ENCODE measurements at regions not wholly inside any gene's neighbourhood (a gene's known extent, or its start where the extent isn't known, plus 50 kb on each side); places are given as distances from the start of the nearest gene placed in this dataset.
A peak's percentile ranks its signal among the peaks of the same experiment; 100 is the strongest.
"Not testable (repeated sequence)": the region's sequence is repeated elsewhere in the genome, so short reads cannot be mapped to it uniquely, and the experiment has no call there.

- Histone ChIP-seq H3K27ac (no peak overlapping the region), H3K9me3 (no peaks in the 10 kb centered on the region), H3K4me3 (no peak overlapping the region), H3K4me1 (replicated peaks) (no peaks in the 10 kb centered on the region), H3K36me3 (no peaks in the 10 kb centered on the region), H3K27me3 (replicated peaks; ENCODE audit: insufficient read depth) (no peaks in the 10 kb centered on the region)
- TF ChIP-seq POLR2A (IDR thresholded peaks at IDR 0.05) (no peak), CTCF (IDR thresholded peaks at IDR 0.05) (no peak), POLR2AphosphoS5 (IDR thresholded peaks at IDR 0.05) (no peak)
- no peak for DNase-seq (ENCODE audit: low spot score)
- intact Hi-C loops (cut with DNase I): no loop called here
Observed at GRCh38 chr13:61891401-61891800, 475.8 kb upstream of the PCDH20 start.

- intact Hi-C loops (cut with DNase I): no loop called here
- DNase-seq (ENCODE audit: low spot score): no peak
- Histone ChIP-seq H3K27ac (no peak overlapping the region), H3K4me3 (no peak overlapping the region), H3K9me3 (no peaks in the 10 kb centered on the region), H3K4me1 (replicated peaks) (no peaks in the 10 kb centered on the region), H3K27me3 (replicated peaks; ENCODE audit: insufficient read depth) (no peaks in the 10 kb centered on the region), H3K36me3 (no peaks in the 10 kb centered on the region)
- TF ChIP-seq CTCF (IDR thresholded peaks at IDR 0.05) (no peak), POLR2AphosphoS5 (IDR thresholded peaks at IDR 0.05) (no peak), POLR2A (IDR thresholded peaks at IDR 0.05) (no peak)
- 74% methylated on average over 4 of the region's 4 CpGs for WGBS
Observed at GRCh38 chr13:61884830-61885229, 469.2 kb upstream of the PCDH20 start.

- WGBS: 56% methylated on average over 3 of the region's 3 CpGs
- intact Hi-C loops (cut with DNase I): no loop called here
- TF ChIP-seq CTCF (IDR thresholded peaks at IDR 0.05) (peak in 1 of 4 experiments; percentile 24), POLR2AphosphoS5 (IDR thresholded peaks at IDR 0.05) (no peak), POLR2A (IDR thresholded peaks at IDR 0.05) (no peak)
- Histone ChIP-seq H3K4me1 (replicated peaks) (no peaks in the 10 kb centered on the region), H3K36me3 (no peaks in the 10 kb centered on the region), H3K27ac (no peak overlapping the region), H3K27me3 (replicated peaks; ENCODE audit: insufficient read depth) (no peaks in the 10 kb centered on the region), H3K9me3 (no peaks in the 10 kb centered on the region), H3K4me3 (no peak overlapping the region)
- DNase-seq (ENCODE audit: low spot score): no peak
Observed at GRCh38 chr13:61880578-61881283, 465.1 kb upstream of the PCDH20 start.

- H3K27ac ChIP-seq; intact Hi-C loops (cut with DNase I); H3K27me3 ChIP-seq (replicated peaks; ENCODE audit: insufficient read depth); H3K36me3 ChIP-seq; H3K4me3 ChIP-seq; H3K9me3 ChIP-seq; H3K4me1 ChIP-seq (replicated peaks); DNase-seq (ENCODE audit: low spot score): not testable (repeated sequence)
- 84% methylated on average over 4 of the region's 4 CpGs for WGBS
Observed at GRCh38 chr13:61878565-61878964, 462.9 kb upstream of the PCDH20 start.

GRCh38 chr13:61874970-61875579 is 459.4 kb upstream of the PCDH20 start:
- H3K27ac ChIP-seq: no peak overlapping the region
- H3K27me3 ChIP-seq (replicated peaks; ENCODE audit: insufficient read depth): no peaks in the 10 kb centered on the region
- no peaks in the 10 kb centered on the region for H3K36me3 ChIP-seq
- no peaks in the 10 kb centered on the region for H3K9me3 ChIP-seq
- no peak overlapping the region for H3K4me3 ChIP-seq
- WGBS: 81% methylated on average over 2 of the region's 2 CpGs
- intact Hi-C loops (cut with DNase I): no loop called here
- TF ChIP-seq CTCF (IDR thresholded peaks at IDR 0.05): no peak
- TF ChIP-seq POLR2A (IDR thresholded peaks at IDR 0.05): no peak
- no peak for TF ChIP-seq POLR2AphosphoS5 (IDR thresholded peaks at IDR 0.05)
- no peaks in the 10 kb centered on the region for H3K4me1 ChIP-seq (replicated peaks)
- DNase-seq (ENCODE audit: low spot score): no peak

Measured in prostate gland (tissue), 2 donors.